ENCODE measurements at regions not wholly inside any gene's neighbourhood (a gene's known extent, or its start where the extent isn't known, plus 50 kb on each side); places are given as distances from the start of the nearest gene placed in this dataset.

GRCh38 chr2:136376211-136376610 is 258.3 kb upstream of the CXCR4 start:
- no peak for DNase-seq (ENCODE audit: low read depth in 1 of 2, low spot score in 1 of 2)
- H3K27me3 ChIP-seq (ENCODE audit: insufficient read depth, poor library complexity, severe bottlenecking) = no peaks in the 10 kb centered on the region
- no peak overlapping the region for H3K4me3 ChIP-seq (replicated peaks; ENCODE audit: insufficient read depth, low read length)
- TF ChIP-seq REST (IDR thresholded peaks at IDR 0.05; ENCODE audit: insufficient replicate concordance, low read depth) (no peak), SPI1 (IDR thresholded peaks at IDR 0.05; ENCODE audit: borderline replicate concordance, low read depth) (no peak), POLR2AphosphoS5 (IDR thresholded peaks at IDR 0.05; ENCODE audit: low read depth) (no peak), GABPA (IDR thresholded peaks at IDR 0.05; ENCODE audit: low read depth) (no peak), CTCF (IDR thresholded peaks at IDR 0.05; ENCODE audit: insufficient read depth, low read length) (no peak)
- H3K27ac ChIP-seq (replicated peaks) = no peak overlapping the region

- TF ChIP-seq REST (IDR thresholded peaks at IDR 0.05; ENCODE audit: insufficient replicate concordance, low read depth) = no peak
- TF ChIP-seq SPI1 (IDR thresholded peaks at IDR 0.05; ENCODE audit: borderline replicate concordance, low read depth) = no peak
- no peak for TF ChIP-seq CTCF (IDR thresholded peaks at IDR 0.05; ENCODE audit: insufficient read depth, low read length)
- no peak for TF ChIP-seq POLR2AphosphoS5 (IDR thresholded peaks at IDR 0.05; ENCODE audit: low read depth)
- no peak for TF ChIP-seq GABPA (IDR thresholded peaks at IDR 0.05; ENCODE audit: low read depth)
- H3K4me3 ChIP-seq (replicated peaks; ENCODE audit: insufficient read depth, low read length) = no peak overlapping the region
- no peak overlapping the region for H3K27ac ChIP-seq (replicated peaks)
- no peak for DNase-seq (ENCODE audit: low read depth in 1 of 2, low spot score in 1 of 2)
- H3K27me3 ChIP-seq (ENCODE audit: insufficient read depth, poor library complexity, severe bottlenecking) = no peaks in the 10 kb centered on the region
Observed at GRCh38 chr2:136375017-136375901, 257.3 kb upstream of the CXCR4 start.

- Histone ChIP-seq H3K27me3 (ENCODE audit: insufficient read depth, poor library complexity, severe bottlenecking) (no peaks in the 10 kb centered on the region), H3K27ac (replicated peaks) (no peak overlapping the region), H3K4me3 (replicated peaks; ENCODE audit: insufficient read depth, low read length) (no peak overlapping the region)
- TF ChIP-seq GABPA (IDR thresholded peaks at IDR 0.05; ENCODE audit: low read depth) (no peak), POLR2AphosphoS5 (IDR thresholded peaks at IDR 0.05; ENCODE audit: low read depth) (no peak), REST (IDR thresholded peaks at IDR 0.05; ENCODE audit: insufficient replicate concordance, low read depth) (no peak), SPI1 (IDR thresholded peaks at IDR 0.05; ENCODE audit: borderline replicate concordance, low read depth) (no peak), CTCF (IDR thresholded peaks at IDR 0.05; ENCODE audit: insufficient read depth, low read length) (no peak)
- no peak for DNase-seq (ENCODE audit: low read depth in 1 of 2, low spot score in 1 of 2)
Observed at GRCh38 chr2:136373841-136374240, 255.9 kb upstream of the CXCR4 start.
